A549 (cell line): ENCODE measurements at regions not wholly inside any gene's neighbourhood (a gene's known extent, or its start where the extent isn't known, plus 50 kb on each side); places are given as distances from the start of the nearest gene placed in this dataset.

Source experiments
- ATAC-seq, 2 experiments: fragments of 200-7000 bp in 1 of 2; fragments of >200 bp in 1 of 2; cut with Nextera tagmentation in 1 of 2; cut with Tn5 transposase in 1 of 2; 3 replicates each; pipeline versions ENCODE4 v1.8.0 to v1.9.1; 2018 to 2020; ENCODE audit warnings: mild to moderate bottlenecking in 1 of 2, moderate library complexity in 1 of 2
- CTCF ChIA-PET: fragments of 300-600 bp; sonication (Branson Sonifier 250); formaldehyde crosslinking; extraction: SDS; loops from one replicate; lab custom pipeline; 2021; ENCODE audit warnings: antibody characterized with exemption, inconsistent platforms; lab: Yijun Ruan, JAX
- POLR2A ChIA-PET: fragments of 350-600 bp; formaldehyde crosslinking; extraction: SDS; loops from one replicate; lab custom pipeline; 2021; ENCODE audit warnings: antibody characterized with exemption, inconsistent platforms; lab: Yijun Ruan, JAX
- DNase-seq, 2 experiments: peaks; one replicate each; pipeline versions ENCODE4 v3.0.0 to v3.0.0-alpha.2; 2011 to 2016; ENCODE audit warnings: low read depth in 1 of 2, low spot score in 1 of 2
- FAIRE-seq: peaks from 2 replicates; lab custom pipeline; 2011; peaks lifted over from hg19 to GRCh38; lab: Jason Lieb, UNC
- H3K27ac ChIP-seq, 2 experiments: fragments of >200 bp; sonication (Bioruptor Twin); formaldehyde crosslinking; 3 replicates each; pipeline ENCODE4 v1.5.1; 2016 to 2017
- H3K4me1 ChIP-seq: fragments of >200 bp; sonication (Bioruptor Twin); formaldehyde crosslinking; 3 replicates; pipeline ENCODE4 v1.6.1; 2016
- H3K4me2 ChIP-seq: fragments of >200 bp; sonication (Bioruptor Twin); formaldehyde crosslinking; 3 replicates; pipeline ENCODE4 v1.6.1; 2016
- H3K4me3 ChIP-seq: fragments of >200 bp; sonication (Bioruptor Twin); formaldehyde crosslinking; 3 replicates; pipeline ENCODE4 v1.5.1; 2016
- H3K9me3 ChIP-seq: fragments of >200 bp; sonication (Bioruptor Twin); formaldehyde crosslinking; 3 replicates; pipeline ENCODE4 v1.6.1; 2016
- ATOH8 ChIP-seq: fragments of 250-450 bp; sonication (Bioruptor Pico); IDR thresholded peaks from 2 replicates; pipeline ENCODE4 v1.5.0; 2020; ENCODE audit warnings: low read depth, mild to moderate bottlenecking, moderate library complexity
- BHLHE40 ChIP-seq: IDR thresholded peaks from 2 replicates; pipeline ENCODE4 v1.6.1; 2012; ENCODE audit warnings: low read depth, low read length, inconsistent platforms
- CBX2 ChIP-seq: fragments of 200-600 bp; sonication (generic); IDR thresholded peaks from 2 replicates; pipeline ENCODE4 v1.6.1; 2016; ENCODE audit warnings: low read depth, mild to moderate bottlenecking, borderline replicate concordance
- ELK1 ChIP-seq: fragments of 150-350 bp; IDR thresholded peaks from 2 replicates; pipeline ENCODE4 v1.6.1; 2014; ENCODE audit warnings: low read depth, mild to moderate bottlenecking, low read length
- EP300 ChIP-seq, 2 experiments: fragments of >200 bp; sonication (Bioruptor Twin); formaldehyde crosslinking; IDR thresholded peaks; 2 replicates in 1 of 2; 3 replicates in 1 of 2; pipeline ENCODE4 v1.6.1; 2016 to 2017
- ESRRA ChIP-seq: fragments of 150-350 bp; IDR thresholded peaks from 2 replicates; pipeline ENCODE4 v1.6.1; 2014; ENCODE audit warnings: mild to moderate bottlenecking, low read length, borderline replicate concordance
- HDAC2 ChIP-seq: fragments of 200-600 bp; sonication (generic); IDR thresholded peaks from 2 replicates; pipeline ENCODE4 v1.6.1; 2016
- HES2 ChIP-seq: fragments of >200 bp; sonication (Bioruptor Twin); formaldehyde crosslinking; IDR thresholded peaks from 2 replicates; pipeline ENCODE4 v1.6.1; 2016
- HMGXB4 ChIP-seq: fragments of 250-450 bp; sonication (Bioruptor Pico); IDR thresholded peaks from 2 replicates; pipeline ENCODE4 v1.5.0; 2021; ENCODE audit warnings: mild to moderate bottlenecking, moderate library complexity, borderline replicate concordance
- JUN ChIP-seq, 2 experiments: fragments of >200 bp; sonication (Bioruptor Twin); formaldehyde crosslinking; IDR thresholded peaks; 2 replicates in 1 of 2; 3 replicates in 1 of 2; pipeline ENCODE4 v1.6.1; 2016 to 2017
- JUNB ChIP-seq: fragments of >200 bp; sonication (Bioruptor Twin); formaldehyde crosslinking; IDR thresholded peaks from 2 replicates; pipeline ENCODE4 v1.6.1; 2016
- KDM1A ChIP-seq: fragments of 200-600 bp; sonication (generic); IDR thresholded peaks from 2 replicates; pipeline ENCODE4 v1.6.1; 2016; ENCODE audit warnings: low read depth, mild to moderate bottlenecking
- MAFK ChIP-seq: fragments of 450-650 bp; IDR thresholded peaks from 2 replicates; pipeline ENCODE4 v1.6.1; 2014; ENCODE audit not compliant: partially characterized antibody
- MAX ChIP-seq: IDR thresholded peaks from 2 replicates; pipeline ENCODE4 v1.6.1; 2012
- MAZ ChIP-seq: fragments of 150-350 bp; IDR thresholded peaks from 2 replicates; pipeline ENCODE4 v1.6.1; 2014; ENCODE audit warnings: antibody characterized with exemption, low read depth, low read length, borderline replicate concordance
- MYC ChIP-seq: IDR thresholded peaks from 2 replicates; pipeline ENCODE4 v1.6.1; 2012; ENCODE audit warnings: mild to moderate bottlenecking, inconsistent platforms, low read length, improper control_type of control experiment, borderline replicate concordance
- NPAS2 ChIP-seq: fragments of 250-450 bp; sonication (Bioruptor Pico); IDR thresholded peaks from 2 replicates; pipeline ENCODE4 v1.8.0; 2022; ENCODE audit warnings: mild to moderate bottlenecking, moderate library complexity, borderline replicate concordance
- POLR2A ChIP-seq: IDR thresholded peaks from 2 replicates; pipeline ENCODE4 v1.6.1; 2012; ENCODE audit warnings: mild to moderate bottlenecking, low read length
- RARB ChIP-seq: fragments of 250-450 bp; sonication (Bioruptor Pico); IDR thresholded peaks from 2 replicates; pipeline ENCODE4 v1.8.0; 2021; ENCODE audit warnings: mild to moderate bottlenecking, moderate library complexity
- RCOR1 ChIP-seq: fragments of 150-350 bp; IDR thresholded peaks from 2 replicates; pipeline ENCODE4 v1.6.1; 2014; ENCODE audit warnings: antibody characterized with exemption, low read length, low read depth
- REST ChIP-seq: fragments of 200-600 bp; sonication (generic); IDR thresholded peaks from 2 replicates; pipeline ENCODE4 v1.6.1; 2016; ENCODE audit warnings: antibody characterized with exemption, mild to moderate bottlenecking, moderate library complexity
- SMC3 ChIP-seq: fragments of >200 bp; sonication (Bioruptor Twin); formaldehyde crosslinking; IDR thresholded peaks from 3 replicates; pipeline ENCODE4 v1.6.1; 2018; ENCODE audit warnings: inconsistent platforms
- TFCP2L1 ChIP-seq: fragments of 250-450 bp; sonication (Bioruptor Pico); IDR thresholded peaks from 2 replicates; pipeline ENCODE4 v1.5.0; 2021; ENCODE audit warnings: mild to moderate bottlenecking
- TP53 ChIP-seq: fragments of 250-450 bp; sonication (Bioruptor Pico); IDR thresholded peaks from 2 replicates; pipeline ENCODE4 v1.5.0; 2021; ENCODE audit warnings: mild to moderate bottlenecking, moderate library complexity
- ZC3H11A ChIP-seq: fragments of 450-650 bp; IDR thresholded peaks from 2 replicates; pipeline ENCODE4 v1.6.1; 2014; ENCODE audit warnings: antibody characterized with exemption, mild to moderate bottlenecking
- ZFP36 ChIP-seq: fragments of 450-650 bp; IDR thresholded peaks from 2 replicates; pipeline ENCODE4 v1.6.1; 2014; ENCODE audit warnings: borderline replicate concordance; ENCODE audit not compliant: partially characterized antibody
- ZSCAN20 ChIP-seq: fragments of 250-450 bp; sonication (Bioruptor Pico); IDR thresholded peaks from 2 replicates; pipeline ENCODE4 v1.8.0; 2022; ENCODE audit warnings: mild to moderate bottlenecking, moderate library complexity
- WGBS: methylation state at CpG from one replicate; pipeline ENCODE4 v1.1.6; 2017; ENCODE audit errors: missing lambda C conversion rate; 5-methylcytosine and 5-hydroxymethylcytosine counted together

- Histone ChIP-seq H3K4me2 (no peak overlapping the region), H3K27ac (no peak overlapping the region), H3K9me3 (no peaks in the 10 kb centered on the region), H3K4me1 (no peaks in the 10 kb centered on the region), H3K4me3 (no peak overlapping the region)
- ChIA-PET POLR2A (no interaction called here), CTCF (no interaction called here)
- FAIRE-seq, result no peak
- WGBS, result 45% methylated on average over 2 of the region's 2 CpGs
- no peak for DNase-seq
- ATAC-seq, result no peak
- TF ChIP-seq MAZ (no peak), ESRRA (no peak), POLR2A (no peak), RCOR1 (no peak)
Measured at GRCh38 chr12:91588874-91589454, 406.3 kb upstream of the DCN start.

GRCh38 chr12:91586015-91586414 is 403.4 kb upstream of the DCN start:
- no peak overlapping the region for H3K4me3 ChIP-seq
- ChIA-PET CTCF (interaction anchor here (2.6 kb wide), 1 partner anchor 8 kb away, joined by 10 read pairs; no protein-coding TSS in a partner anchor), POLR2A (no interaction called here)
- no peak overlapping the region for H3K27ac ChIP-seq
- DNase-seq, result no peak
- 57% methylated on average over 5 of the region's 5 CpGs for WGBS
- H3K4me1 ChIP-seq, result no peaks in the 10 kb centered on the region
- no peak for FAIRE-seq
- ATAC-seq, result no peak
- no peaks in the 10 kb centered on the region for H3K9me3 ChIP-seq
- no peak overlapping the region for H3K4me2 ChIP-seq
- TF ChIP-seq BHLHE40, result no peak
- no peak for TF ChIP-seq CBX2
- TF ChIP-seq EP300 (IDR thresholded peaks at IDR 0.05), result no peak
- TF ChIP-seq HDAC2, result no peak
- no peak for TF ChIP-seq HES2
- no peak for TF ChIP-seq NPAS2 (CRISPR knock-in tag)
- no peak for TF ChIP-seq JUN (IDR thresholded peaks at IDR 0.05)
- TF ChIP-seq TP53 (CRISPR knock-in tag), result no peak
- TF ChIP-seq MAFK, result no peak
- TF ChIP-seq MYC, result no peak
- no peak for TF ChIP-seq SMC3
- TF ChIP-seq ZC3H11A, result no peak
- TF ChIP-seq ZSCAN20 (CRISPR knock-in tag), result no peak
- no peak for TF ChIP-seq RCOR1
- TF ChIP-seq POLR2A, result no peak
- no peak for TF ChIP-seq JUNB

- DNase-seq (no peak), ATAC-seq (no peak), FAIRE-seq (no peak)
- POLR2A ChIA-PET, result no interaction called here
- 0 out of 3 replicates have a peak, but pooled peaks cover 3% of the 10 kb centered on the region for H3K4me1 ChIP-seq
- 89% methylated on average over 3 of the region's 3 CpGs for WGBS
- H3K27ac ChIP-seq, result no peak overlapping the region
- H3K4me2 ChIP-seq, result no peak overlapping the region
- no peaks in the 10 kb centered on the region for H3K9me3 ChIP-seq
- CTCF ChIA-PET, result no interaction called here
- no peak overlapping the region for H3K4me3 ChIP-seq
- no peak for TF ChIP-seq JUN (IDR thresholded peaks at IDR 0.05)
- TF ChIP-seq ZFP36, result no peak
- no peak for TF ChIP-seq EP300 (IDR thresholded peaks at IDR 0.05)
- TF ChIP-seq POLR2A, result no peak
- no peak for TF ChIP-seq KDM1A
- TF ChIP-seq HMGXB4, result no peak
- TF ChIP-seq RARB (CRISPR knock-in tag), result no peak
- no peak for TF ChIP-seq MAX
- TF ChIP-seq TP53 (CRISPR knock-in tag), result no peak
- no peak for TF ChIP-seq MYC
- TF ChIP-seq HDAC2, result no peak
- TF ChIP-seq RCOR1, result no peak
- no peak for TF ChIP-seq JUNB
- TF ChIP-seq TFCP2L1 (CRISPR knock-in tag), result no peak
- no peak for TF ChIP-seq ZC3H11A
- TF ChIP-seq REST, result no peak
- no peak for TF ChIP-seq ELK1
- no peak for TF ChIP-seq ATOH8
Measured at GRCh38 chr12:91582811-91583210, 400.2 kb upstream of the DCN start.
